GM20431 (cell line): ENCODE measurements at regions not wholly inside any gene's neighbourhood (a gene's known extent, or its start where the extent isn't known, plus 50 kb on each side); places are given as distances from the start of the nearest gene placed in this dataset.

Experiments used
- in situ Hi-C: fragments of 300-500 bp; cut with MseI, MboI; formaldehyde crosslinking; loops from one replicate; pipeline ENCODE4 v1.15.0; 2020; ENCODE audit warnings: low sequenced_read_pairs; ENCODE audit not compliant: unreplicated experiment

DNA sequence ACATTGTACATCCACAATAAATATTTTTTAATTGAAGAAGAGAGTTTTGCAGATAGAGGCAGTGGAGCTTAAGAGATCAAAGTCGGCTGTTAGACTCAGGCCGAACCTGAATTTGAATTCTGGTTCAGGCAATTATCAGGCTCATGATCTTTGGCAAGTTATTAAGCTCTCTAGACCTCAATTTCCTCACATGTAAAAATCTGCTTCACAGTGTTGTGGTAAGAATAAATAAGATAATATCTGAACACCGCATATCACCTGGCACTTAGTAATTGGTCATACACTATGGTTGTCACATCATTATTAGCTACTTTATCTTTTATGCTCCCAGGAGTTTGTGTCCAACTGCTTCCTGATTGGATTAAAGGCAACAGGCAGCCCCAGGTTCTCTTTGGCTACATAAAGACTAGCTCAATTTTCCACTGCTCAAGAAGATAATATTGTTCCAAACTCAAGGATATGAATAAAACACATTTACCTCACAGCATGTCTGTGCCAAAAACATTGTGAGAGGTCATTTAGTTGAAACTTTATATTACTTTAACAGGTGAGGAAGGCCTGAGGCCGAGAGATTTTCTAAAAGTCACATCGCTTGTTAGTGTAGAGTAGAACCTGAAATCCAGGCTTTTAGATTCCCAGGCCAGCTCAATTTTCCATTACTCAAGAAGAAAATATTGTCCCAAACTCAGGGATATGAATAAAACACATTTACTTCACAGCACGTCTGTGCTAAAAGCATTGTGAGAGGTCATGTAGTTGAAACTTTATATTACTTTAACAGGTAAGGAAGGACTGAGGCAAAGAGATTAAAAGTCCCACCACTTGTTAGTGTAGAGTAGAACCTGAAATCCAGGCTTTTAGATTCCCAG lies 289.2 kb upstream of the PTGER4 start:
- in situ Hi-C loops = no loop called here

DNA sequence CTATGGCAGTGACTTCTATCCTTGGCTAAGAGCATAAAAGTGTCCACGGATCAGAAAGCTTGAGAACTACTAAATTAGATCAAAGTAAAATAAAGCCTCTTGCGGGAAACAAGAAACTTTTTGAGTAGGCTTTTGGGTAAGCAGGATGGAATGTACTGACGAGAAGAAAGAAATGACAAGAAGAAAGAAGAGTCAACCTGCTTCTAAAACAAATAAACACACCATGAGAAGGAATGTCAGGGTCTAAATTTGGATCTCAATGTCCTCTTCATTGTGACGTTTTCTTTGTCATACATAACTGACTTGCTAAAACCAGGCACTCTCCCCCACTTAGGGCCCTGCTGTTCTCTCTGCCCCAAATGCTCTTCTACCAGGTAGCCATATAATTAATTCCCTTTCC lies 290.1 kb upstream of the PTGER4 start:
- in situ Hi-C loops = no loop called here

DNA sequence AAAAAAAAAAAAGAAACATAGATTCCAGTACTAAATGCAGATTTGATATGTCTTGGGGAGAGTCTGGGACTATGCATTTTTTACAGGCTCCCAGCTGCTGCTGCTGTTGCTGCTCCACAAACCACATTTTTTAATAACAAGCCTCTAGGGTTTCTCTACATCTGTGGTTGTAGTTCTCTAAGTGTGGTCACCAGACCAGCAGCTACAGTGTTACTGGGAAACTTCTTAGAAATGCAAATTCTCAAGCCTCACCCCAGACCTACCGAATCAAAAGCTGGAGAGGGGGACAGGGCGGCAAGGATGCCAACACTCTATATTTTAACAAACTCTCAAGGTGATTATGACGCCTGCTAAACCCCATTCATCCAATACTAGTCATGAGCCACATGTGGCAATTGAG lies 293.4 kb upstream of the PTGER4 start:
- in situ Hi-C loops = no loop called here

DNA sequence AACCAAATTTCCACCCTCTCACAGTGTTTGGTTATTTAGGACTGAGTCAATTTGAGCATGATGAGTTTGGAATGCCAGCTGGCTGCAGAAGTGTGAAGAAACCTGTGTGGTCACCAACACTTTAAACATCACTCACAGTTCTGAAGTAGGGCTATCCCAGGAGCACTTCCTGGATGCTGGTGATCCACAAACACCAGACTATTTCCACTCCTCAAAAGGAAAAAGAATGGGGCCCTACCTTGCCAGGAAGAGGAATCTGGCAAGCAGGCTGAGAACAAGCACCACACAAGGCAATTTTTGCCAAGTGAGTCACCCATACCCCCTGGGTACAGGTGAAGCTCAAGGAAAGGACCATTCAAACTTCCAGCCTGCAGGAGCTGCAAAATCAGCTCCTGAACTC lies 294.2 kb upstream of the PTGER4 start:
- in situ Hi-C loops = no loop called here

DNA sequence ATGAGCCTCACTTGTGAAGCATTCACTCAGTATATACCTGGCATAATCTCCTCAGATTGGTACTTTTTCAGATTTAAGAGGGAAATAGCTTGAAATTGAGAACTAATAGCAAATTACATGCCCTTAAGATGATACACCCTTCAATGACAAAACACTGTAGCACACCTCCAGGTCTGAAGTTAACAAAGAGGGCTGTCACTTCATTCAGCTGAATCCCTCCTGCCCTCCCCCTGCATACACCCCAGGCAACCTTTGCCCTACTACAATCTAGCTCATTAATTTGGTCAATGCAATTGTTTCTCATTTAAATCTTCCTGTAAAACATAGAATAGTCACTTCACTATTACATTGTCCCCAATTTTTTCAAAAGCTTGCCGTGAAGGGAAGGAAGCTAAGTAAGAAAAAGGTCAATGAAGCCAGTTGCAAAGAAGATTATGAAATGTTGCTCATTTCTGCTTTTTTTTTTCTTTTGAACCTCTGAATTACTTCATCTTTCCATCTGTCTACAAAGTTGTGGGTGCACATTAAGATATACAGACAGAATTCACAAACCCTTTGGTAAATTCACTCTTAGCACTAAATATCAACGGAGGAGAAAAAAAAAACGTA lies 294.8 kb upstream of the PTGER4 start:
- in situ Hi-C loops = no loop called here

DNA sequence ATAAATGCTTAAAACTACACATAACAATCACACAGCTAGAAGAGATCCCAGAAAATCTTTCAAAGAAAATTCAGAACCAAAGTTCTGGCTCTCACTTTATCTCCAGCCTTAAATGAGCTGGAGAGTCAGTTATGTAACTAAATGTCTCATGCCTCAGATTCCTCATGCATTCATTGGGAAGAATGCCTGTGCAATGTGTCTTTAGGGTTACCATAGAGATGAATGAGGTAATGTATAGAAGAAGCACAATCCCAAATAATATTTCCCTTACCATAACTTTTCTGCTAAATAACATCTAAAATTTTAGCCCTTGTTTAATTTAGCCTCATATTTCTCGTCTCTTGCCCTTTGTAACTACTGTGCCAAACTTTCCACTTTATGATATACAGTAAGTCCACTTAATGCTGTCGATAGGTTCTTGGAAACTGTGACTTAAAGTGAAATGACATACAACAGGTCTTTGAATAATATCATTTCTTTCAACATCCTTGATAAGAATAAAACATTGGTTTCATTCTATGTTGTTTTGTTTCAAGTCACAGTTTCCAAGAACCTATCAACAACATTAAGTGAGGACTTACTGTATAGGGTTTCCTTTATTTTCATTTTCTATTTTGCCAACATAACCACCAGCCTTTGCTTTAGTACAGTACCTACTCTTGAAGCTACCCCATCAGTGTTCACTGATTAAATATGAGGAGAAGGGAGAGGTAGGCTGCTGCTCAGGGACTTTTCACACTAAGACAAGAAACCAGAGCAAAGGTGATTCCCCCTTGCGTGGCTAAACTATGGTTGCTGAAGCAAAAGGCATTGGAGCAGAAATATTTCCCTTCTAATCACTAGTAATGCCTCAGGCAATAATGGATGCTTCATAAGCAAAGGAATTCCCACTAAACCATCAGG lies 295.7 kb upstream of the PTGER4 start:
- in situ Hi-C loops = no loop called here

DNA sequence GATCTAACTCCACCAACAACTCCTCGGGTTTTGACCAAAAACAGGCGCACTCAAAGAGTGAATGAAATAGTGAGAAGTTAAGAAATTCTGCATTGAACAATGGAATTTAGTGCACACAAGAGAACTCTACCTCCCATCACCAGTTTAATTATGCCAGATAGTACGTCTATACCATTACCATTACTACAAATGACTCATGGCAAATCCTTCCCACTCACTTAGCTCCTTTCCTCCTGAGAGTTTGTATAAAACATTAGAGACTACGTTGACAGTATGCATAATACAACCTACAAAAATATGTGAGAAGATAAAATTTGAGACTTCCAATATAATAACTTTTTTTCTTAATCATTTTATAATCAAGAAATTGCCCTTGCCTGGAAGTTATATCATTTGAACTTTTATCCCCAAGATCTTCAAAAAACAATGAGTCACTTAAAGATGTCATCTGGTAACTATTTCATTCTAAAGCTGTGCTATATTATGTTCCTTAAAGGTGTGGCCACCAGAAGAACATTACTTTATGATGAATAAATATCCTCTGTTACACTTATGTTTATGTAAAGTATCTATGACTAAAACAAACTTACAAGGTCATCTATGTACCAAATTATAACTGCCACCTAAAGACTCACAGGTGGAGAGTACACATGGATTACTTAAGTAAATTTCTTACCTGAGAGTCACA lies 297.9 kb upstream of the PTGER4 start:
- in situ Hi-C loops = no loop called here

DNA sequence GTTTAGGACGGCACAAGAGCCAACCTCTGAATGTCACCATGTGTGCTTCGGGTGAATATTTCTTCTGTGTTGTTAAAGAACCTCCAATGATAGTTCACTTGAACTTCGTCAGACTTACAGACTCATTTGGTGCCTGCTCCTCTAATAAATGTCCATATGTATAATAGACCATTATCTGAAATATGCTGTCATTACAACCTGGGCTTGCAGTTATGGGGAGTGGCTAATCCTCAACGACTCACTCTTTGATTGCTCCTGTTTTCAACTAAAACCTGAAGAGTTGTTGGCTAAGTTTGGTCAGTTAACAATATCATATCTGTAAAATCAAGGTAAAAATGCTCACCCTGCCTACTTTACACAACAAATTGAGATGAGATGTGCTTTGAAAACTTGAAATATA lies 298.7 kb upstream of the PTGER4 start:
- in situ Hi-C loops = no loop called here

DNA sequence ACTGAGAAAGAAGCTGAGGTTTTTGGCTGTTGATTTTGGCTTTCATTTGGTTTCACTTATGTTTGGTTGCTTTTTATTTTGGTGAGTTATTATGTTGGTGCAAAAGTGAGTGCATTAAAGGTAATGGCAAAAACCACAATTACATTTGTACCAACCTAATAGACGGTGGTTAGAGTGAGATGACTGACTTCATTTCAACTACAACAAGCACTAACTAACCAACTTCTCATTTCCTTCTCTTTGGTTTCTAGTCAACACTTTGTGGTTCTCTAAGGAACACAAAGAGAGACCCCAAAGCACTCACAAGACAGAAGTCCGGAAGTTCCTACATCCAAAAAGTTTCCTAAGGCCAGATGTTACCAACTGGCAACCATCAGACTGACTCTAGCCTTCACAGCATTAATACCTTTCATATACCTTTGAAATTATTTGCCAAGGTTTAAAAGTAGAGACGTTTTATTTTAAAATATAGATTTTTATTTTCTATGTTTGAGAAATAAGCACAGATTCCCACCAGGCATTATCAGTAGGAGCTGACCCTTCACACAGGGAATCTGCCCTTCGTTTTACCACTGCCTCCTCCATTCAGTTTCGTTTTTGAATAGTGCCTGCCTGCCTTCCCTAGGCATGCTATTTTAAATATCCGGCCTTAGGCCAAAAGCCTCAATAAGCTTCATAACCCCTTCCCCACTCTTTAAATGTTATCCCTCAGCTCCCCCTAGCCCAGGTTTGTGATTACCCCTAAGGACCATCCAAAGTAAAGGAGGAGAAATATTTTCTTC lies 301.1 kb upstream of the PTGER4 start:
- in situ Hi-C loops = no loop called here

DNA sequence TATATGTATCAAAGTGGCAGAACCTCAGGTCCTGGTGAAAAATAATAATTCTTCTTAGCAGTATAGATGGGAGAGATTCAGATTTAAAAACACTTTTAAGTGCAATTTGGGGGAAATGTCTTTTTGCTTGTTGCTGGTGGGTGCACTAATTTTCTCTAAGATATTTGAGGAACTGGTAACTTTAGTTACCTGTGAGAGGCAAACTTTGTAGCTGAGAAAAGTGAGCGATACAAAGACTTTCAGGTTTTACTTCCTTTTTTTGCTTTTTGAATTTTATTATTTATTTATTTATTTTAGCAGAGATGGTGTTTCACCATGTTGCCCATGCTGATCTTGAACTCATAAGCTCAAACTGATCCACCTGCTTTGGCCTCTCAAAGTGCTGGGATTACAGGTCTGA lies 303.1 kb upstream of the PTGER4 start:
- in situ Hi-C loops = no loop called here

DNA sequence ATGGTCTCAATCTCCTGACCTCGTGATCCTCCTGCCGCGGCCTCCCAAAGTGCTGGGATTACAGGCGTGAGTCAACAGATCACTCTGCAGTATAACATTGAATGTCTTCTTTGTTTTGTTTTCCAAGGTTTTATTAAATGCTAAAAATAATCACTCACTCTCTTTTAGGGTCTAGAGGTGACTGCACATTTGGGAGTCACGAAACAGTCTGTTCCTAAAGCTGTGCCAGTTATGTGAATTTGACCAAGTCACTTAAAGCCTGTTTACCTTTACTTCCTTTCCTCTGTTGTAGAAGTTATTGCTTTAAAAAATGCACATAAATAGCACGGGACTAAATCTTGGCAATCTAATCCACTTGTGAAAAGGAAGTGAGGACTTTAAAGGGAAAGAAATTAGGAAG lies 304.9 kb upstream of the PTGER4 start:
- in situ Hi-C loops = no loop called here

DNA sequence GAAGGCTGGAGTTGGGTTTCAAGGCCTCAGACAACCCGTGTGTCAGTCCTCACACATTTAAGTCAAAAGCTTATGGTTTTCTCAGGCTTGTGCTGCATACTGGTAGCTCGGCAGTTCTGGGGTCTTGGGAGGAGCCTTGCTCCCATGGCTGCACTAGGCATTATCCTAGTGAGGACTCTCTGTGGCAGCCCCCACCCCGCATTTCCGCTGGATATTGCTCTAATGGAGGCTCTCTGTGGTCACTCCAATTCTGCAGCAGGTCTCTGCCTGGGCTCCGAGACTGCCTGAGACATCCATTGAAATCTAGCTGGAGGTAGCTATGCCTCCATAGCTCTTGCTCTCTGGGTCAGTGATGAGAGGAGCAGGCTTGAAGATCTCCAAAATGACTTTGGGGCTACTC lies 311.5 kb upstream of the PTGER4 start:
- in situ Hi-C loops = no loop called here

DNA sequence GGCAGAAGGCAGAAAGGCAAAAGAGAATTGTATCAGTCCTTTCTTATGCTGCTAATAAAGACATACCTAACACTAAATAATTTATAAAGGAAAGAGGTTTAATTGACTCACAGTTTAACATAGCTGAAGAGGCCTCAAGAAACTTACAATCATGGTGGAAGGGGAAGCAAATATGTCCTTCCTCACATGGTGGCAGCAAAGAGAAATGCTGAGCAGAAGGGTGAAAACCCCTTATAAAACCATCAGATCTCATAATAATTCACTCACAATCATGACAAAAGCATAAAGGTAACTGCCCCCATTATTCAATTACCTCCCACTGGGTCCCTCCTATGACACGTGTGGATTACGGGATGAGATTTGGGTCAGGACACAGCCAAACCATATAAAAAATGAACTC lies 312.5 kb upstream of the PTGER4 start:
- in situ Hi-C loops = no loop called here

DNA sequence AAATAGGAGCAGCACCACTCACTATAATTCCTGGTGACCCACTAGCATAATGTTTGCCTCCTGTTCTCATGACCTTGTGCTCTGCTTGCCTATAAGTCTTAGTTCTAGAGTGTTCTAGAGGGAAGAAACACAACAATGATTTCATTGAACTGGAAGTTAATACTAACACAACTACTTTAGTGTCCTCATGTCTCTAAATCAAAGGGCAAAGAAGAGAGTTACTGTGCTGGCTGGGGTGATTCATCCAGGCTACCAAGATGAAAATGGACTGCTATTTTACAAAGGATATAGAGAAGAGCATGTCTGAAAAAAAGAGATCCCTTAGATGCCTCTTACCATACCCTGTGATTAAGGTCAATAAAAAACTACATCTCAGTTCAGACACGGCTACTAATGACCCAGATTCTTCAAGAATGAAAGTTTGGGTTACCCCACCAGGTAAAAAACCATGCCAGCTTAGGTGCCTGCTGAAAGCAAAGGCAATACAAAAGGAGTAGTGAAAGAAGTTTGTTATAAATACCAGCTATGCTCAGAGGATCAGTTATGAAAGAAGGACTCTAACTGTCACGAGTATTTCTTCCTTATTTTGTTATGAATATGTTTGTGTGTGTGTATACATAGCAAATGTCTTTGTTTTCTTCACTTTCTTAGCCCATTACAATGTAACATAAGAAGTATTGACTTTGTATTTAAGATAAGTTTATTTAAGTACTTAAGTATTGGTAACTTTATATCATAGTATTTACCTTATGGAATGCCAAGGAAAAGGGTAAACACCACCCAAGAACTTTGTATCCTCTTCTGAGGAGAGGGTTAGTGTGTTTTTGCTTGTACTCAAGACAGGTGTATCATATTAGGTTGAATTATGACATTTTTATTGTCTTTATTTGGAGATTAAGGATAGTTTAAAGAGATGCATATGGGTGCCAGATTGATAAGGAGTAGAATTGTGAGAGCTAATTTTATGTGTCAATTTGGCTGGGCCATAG lies 314.1 kb upstream of the PTGER4 start:
- in situ Hi-C loops = no loop called here

DNA sequence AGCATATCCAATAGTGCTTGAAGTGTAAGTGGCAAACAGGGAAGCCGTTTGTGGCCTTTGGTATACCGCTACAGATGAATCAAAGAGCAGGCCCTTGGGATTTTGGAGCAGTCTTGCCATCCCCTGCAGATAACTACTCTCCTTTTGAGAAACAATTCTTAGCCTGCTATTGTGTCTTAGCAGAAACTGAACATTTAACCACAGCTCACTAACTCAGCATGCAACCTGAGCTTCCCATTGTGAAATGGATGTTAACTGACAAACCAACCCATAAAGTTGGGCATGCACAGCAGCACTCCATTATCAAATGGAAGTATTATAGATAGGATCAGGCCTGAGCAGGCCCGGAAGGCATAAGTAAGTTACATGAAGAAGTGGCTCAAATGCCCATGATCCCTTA lies 315.3 kb upstream of the PTGER4 start:
- in situ Hi-C loops = no loop called here

DNA sequence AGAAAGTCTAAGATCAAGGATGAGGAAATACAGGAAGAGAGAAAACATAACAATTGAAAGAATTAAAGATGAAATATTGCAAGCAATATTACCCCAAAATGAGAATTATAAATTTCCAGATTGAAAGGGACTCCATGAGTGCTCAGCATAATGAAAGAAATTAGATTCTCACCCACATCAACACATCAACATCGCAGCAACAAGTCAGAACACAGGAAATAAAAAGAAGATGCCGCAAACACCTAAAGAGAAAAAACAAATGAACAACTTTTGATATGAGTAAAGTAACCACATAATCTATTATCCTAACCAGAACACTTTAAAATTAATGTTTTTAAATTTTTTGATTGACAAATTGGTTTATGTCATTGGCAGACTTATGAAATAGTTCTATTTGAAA lies 318.3 kb upstream of the PTGER4 start:
- in situ Hi-C loops = no loop called here

DNA sequence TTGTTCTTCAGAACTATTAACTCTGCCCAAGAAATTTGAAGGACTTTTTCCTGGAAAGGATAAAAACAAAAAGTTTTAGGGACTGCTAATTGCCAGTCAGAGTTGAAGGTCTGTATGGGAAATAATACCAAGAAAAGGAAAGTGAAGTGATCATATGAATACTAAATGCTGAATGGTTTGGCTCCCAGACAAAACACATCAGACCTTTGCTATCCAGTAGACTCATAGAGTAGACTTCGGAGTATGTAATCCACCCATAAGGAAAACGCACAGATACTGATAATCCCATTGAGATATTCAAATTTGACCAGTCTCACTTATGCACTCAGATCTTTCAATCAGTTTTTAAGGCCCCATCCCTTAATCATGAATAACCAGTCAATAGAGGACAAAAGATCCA lies 319.0 kb upstream of the PTGER4 start:
- in situ Hi-C loops = no loop called here

DNA sequence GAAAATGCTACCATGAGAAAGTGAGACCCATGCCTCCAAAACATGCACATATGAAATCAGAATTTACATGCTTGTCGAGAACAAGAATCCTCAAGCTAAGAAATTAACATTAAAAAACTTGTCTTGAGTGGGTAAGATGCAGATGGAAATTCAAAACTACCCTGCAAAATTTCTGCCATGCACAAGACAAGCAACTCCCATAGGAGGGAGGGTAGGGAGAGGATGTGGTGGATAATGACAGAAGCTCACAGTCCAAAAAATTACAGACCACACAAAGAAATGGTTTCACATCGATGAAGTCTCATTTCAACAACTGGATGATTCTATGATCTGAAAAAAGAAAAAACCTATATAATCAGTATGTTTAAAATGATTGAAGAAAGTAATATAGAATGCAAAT lies 319.9 kb upstream of the PTGER4 start:
- in situ Hi-C loops = no loop called here
